Peyer's patch (tissue), 4 donors: ENCODE measurements at regions not wholly inside any gene's neighbourhood (a gene's known extent, or its start where the extent isn't known, plus 50 kb on each side); places are given as distances from the start of the nearest gene placed in this dataset.
A peak's percentile ranks its signal among the peaks of the same experiment; 100 is the strongest.

Source experiments
- POLR2A ChIP-seq, 2 donors: fragments of 450-650 bp; IDR thresholded peaks; one replicate each; pipeline ENCODE4 v1.5.1; 2017; ENCODE audit warnings: antibody characterized with exemption in 2 of 2, mild to moderate bottlenecking in 2 of 2, moderate library complexity in 2 of 2
- TF ChIP-seq, protein P1 (sequence below), 6 experiments: fragments of 450-650 bp in 4 of 6; fragments of 200-600 bp in 2 of 6; sonication (generic) in 1 of 6; IDR thresholded peaks; one replicate each; pipeline ENCODE4 v1.5.1; 2017 to 2019; ENCODE audit warnings: antibody characterized with exemption in 6 of 6, mild to moderate bottlenecking in 3 of 6, moderate library complexity in 1 of 6

DNA sequence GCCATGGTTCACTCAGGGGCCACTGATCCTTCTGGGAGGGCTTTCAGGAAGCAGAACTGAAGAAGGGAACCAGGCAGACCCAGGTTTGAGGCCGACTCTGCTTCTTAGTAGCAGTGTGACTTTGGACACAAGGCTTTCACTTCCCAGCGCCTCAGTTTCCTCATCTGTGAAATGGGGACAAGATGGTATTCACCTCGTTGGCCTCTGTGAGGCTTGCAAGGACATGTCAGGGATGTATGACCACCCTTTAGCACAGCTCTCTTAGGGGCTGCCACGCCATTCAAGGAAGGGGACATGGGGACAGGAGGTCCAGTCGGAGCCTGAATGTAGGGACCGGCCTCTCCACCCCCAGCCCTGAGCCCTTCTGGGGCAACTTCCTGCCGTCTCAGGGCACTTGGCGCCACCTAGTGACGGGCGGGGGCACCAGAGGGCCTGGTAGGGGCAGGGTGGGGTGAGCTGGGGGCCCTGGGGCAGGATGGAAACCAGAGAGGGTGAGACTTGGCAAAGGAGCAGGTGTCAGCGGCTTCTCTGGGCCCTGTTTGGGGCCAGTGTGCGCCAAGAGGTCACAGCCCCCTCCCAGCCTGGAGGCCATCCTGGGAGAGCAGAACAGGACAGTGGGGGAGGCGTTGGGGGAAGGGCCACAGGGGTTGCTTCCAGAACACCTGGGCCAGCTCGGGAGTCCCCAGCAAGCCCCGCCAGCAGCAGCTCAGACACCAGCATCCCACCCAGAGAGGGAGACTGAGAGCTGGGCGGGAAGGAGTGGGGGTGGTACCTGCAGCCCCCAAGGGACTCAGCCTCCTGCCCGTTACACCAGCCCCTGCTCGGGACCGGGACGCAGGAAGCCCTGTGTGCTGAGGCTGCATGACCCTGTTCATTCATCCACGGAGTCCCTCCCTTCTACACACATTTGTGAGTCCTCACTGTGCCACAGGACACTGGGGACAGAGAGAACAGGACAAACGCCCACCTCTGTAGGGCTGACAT is 102.5 kb upstream of the TARDBP start:
- TF ChIP-seq, protein P1, sequence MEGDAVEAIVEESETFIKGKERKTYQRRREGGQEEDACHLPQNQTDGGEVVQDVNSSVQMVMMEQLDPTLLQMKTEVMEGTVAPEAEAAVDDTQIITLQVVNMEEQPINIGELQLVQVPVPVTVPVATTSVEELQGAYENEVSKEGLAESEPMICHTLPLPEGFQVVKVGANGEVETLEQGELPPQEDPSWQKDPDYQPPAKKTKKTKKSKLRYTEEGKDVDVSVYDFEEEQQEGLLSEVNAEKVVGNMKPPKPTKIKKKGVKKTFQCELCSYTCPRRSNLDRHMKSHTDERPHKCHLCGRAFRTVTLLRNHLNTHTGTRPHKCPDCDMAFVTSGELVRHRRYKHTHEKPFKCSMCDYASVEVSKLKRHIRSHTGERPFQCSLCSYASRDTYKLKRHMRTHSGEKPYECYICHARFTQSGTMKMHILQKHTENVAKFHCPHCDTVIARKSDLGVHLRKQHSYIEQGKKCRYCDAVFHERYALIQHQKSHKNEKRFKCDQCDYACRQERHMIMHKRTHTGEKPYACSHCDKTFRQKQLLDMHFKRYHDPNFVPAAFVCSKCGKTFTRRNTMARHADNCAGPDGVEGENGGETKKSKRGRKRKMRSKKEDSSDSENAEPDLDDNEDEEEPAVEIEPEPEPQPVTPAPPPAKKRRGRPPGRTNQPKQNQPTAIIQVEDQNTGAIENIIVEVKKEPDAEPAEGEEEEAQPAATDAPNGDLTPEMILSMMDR (IDR thresholded peaks at IDR 0.05), result peak in 5 of 6 experiments; percentile 23 to 65 (median 57)
- TF ChIP-seq POLR2A (IDR thresholded peaks at IDR 0.05), result no peak
